Right renal pelvis (tissue), 4 donors: ENCODE measurements at regions not wholly inside any gene's neighbourhood (a gene's known extent, or its start where the extent isn't known, plus 50 kb on each side); places are given as distances from the start of the nearest gene placed in this dataset.

ENCODE experiments used
- DNase-seq, 4 donors: peaks; one replicate each; pipeline ENCODE4 v3.0.0-alpha.2; 2013; ENCODE audit warnings: low read depth in 4 of 4, low spot score in 3 of 4, missing footprints in 1 of 4

DNA sequence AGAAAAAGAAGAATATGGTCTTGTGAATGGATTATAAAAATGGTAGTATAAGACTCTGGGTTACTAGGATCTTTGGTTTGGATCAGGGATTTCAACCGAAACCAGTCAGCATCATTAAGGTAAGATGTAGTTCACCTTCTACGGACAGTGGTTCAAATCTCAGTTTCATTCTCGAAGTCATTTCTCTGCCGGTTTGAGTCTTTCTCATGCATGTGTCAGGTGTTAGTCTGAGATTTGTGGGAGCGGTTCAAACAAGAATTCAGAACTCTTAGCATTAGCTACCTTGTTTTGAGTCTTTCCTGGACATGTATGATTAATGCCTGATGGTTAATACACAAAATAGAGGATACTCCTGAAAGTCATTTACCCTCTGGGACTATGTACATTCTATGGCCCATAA lies 735.9 kb upstream of the NUDT12 start:
- DNase-seq, result no peak

GRCh38 chr5:104297076-104297475 lies 734.5 kb upstream of the NUDT12 start:
- no peak for DNase-seq

- no peak for DNase-seq
Measured at GRCh38 chr5:104295991-104296390, 733.4 kb upstream of the NUDT12 start.

- peak in 1 of 4 donors; percentile 12 for DNase-seq
Measured at GRCh38 chr5:104283136-104283535, 720.5 kb upstream of the NUDT12 start.

DNA sequence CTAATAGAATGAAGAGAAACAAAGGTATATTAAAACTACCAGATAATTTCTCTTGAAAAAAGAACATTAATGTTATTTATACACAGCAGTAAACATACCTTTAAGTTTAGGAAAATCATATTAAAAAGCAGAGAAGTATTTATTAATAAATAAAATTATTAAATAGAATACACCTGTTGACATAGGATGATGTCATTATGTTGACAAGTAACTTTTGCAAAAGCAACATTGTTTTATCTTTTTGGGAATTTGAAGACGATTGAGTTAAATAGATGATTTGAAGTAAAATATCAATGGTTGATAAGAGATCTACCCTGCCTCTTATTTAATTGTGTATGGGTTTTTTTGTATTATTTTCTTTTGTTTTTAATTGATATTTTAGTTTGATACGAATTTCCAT lies 711.1 kb upstream of the NUDT12 start:
- no peak for DNase-seq

GRCh38 chr5:104267320-104268015 lies 704.9 kb upstream of the NUDT12 start:
- no peak for DNase-seq

GRCh38 chr5:104266161-104266560 lies 703.6 kb upstream of the NUDT12 start:
- no peak for DNase-seq

DNA sequence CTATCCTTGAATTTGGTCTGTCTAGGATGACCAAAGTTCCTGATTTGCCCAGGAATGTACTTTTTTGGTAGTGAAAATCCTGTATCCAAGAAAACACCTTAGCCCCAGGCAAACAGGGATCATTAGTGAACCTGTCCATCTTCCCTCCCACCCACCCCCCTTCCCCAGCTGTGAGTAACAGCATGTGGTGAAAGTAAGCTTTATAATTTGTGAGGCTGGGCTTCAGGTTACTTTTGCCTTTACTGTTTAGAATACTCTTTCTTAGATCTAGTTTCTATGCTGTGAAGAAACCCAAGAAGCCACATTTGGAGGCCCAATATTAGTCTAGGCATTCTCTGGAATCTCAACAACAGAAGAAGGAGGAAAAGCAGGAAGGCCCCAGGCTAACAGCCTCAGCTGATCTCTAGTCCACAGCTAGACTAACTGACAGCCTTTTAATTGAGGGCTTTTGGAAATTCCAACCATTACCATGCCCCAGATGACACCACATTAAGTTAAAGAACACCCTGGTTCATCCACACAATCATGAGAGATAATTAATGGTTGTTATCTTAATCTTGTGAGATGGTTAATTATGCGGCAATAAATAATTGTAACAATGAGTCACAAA lies 703.0 kb upstream of the NUDT12 start:
- DNase-seq, result peak in 1 of 4 donors; percentile 10

DNA sequence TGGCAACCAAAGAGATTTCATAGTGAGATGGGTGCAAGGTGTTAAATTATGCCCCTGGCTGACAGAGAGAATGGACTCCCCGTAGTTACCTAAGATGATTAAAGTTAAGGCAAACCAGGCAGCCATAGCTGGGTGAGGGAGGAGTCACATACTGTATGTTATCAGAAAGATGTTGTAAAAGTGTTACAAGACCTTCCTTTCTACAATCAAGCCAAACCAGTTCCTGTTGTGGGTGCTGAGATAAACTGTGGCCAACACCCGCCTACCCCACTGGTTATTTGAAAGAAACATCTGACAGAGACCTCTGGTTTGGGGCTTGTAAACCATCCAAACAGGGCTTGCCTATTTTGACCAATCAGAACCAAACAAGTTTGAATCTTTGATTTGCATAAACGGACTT lies 684.7 kb upstream of the NUDT12 start:
- no peak for DNase-seq

DNA sequence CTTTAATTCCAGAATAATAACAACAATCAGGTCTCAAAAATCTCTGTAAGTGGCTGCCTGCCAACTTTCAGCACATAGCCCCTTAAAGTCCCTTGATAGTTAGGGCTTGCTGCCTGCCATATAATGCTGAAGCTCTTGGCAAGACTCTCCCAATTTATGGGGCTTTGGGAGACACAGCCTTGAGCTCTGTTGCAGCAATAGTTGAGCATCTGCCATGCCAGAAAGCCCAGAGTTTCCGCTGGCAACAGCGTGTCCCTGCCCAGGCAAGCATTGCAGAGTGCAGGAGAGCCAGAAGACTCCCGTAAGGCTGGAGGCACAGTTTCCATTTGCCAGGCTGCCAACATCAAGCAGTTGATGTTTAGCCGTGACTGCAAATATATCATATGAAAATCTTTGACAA lies 678.5 kb upstream of the NUDT12 start:
- DNase-seq, result no peak

DNA sequence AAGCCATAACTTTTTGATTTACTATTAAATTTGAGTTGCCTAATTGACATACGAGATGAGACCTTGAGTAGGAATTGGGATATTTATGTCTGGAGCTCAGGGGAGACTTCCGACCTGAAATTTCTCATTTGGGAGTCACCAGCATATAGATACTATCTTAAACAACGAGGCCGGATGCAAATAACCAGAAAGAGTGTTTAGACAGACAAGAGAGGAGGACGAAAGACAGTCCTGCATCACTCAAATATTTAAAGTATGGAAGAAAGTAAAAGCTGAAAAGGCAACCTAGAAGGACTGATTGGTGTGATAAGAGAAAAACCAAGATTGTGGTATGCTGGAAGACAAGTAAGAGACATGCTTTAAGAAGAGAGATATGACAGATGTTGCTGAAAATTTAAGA lies 675.0 kb upstream of the NUDT12 start:
- no peak for DNase-seq

DNA sequence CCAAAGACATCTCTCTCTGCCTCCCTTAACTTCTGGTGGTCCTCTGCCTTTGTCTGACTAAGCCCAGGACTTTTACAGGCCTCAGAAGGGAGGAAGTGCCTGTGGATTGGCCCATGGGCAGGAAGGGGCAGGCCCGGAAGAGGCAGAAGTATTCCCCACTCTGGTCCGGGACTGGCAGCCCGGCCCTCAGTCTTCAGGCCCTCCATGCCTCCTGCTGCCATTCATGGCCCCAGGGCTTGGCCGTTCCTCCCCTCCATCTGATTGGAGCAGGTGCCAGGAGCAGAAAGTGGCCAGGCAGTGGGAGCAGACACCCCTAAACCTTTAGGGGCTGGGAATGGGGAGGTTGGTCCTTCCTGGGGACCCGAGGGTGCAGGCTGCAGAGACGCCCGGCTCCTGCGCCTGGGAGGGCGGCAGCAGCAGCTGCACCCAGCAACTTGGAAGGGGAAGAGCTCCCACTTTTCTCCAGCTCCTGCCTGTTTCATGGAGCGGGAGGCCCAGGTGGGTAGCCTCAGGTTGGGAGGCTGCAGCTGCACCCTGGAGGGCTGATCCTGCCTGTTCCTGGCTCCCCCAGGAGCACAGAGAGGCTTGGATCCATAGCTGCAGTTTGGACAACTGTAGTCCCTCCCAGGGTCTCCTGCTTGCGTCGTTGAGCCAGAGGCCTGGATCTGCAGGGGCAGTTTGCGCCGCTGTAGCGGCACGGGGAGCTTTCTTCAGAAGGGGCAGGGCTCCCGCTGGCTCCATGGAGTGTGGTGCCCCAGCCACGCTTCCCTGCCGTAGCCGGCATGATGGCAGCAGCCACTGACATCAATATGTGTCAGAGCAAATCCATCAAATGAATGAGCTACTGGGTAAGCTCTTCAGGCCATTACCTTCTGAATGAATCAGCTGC lies 661.5 kb upstream of the NUDT12 start:
- no peak for DNase-seq

DNA sequence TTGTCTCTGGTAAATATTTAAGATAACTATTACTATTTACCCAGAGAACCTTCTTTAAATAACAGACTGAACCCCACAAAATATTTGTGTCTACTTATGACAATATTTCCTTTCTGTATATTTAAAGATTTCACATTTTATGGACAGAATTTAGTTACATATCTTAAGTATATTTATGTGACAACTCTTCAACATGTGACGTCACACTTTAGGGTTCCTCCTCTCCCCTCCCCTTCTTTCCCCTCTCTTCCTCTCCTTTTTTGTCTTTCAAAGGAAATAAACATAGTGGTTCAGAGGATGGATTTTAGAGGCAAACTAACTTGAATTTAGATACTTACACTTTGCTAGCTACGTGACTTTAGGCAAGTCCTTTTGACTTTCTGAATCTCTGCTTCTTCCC lies 655.6 kb upstream of the NUDT12 start:
- DNase-seq, result no peak

- DNase-seq, result no peak
Measured at GRCh38 chr5:104213216-104213615, 650.6 kb upstream of the NUDT12 start.

GRCh38 chr5:104199771-104200170 lies 637.2 kb upstream of the NUDT12 start:
- no peak for DNase-seq

- no peak for DNase-seq
Measured at GRCh38 chr5:104198156-104198555, 635.6 kb upstream of the NUDT12 start.

- DNase-seq, result no peak
Measured at GRCh38 chr5:104189909-104190308, 627.3 kb upstream of the NUDT12 start.

DNA sequence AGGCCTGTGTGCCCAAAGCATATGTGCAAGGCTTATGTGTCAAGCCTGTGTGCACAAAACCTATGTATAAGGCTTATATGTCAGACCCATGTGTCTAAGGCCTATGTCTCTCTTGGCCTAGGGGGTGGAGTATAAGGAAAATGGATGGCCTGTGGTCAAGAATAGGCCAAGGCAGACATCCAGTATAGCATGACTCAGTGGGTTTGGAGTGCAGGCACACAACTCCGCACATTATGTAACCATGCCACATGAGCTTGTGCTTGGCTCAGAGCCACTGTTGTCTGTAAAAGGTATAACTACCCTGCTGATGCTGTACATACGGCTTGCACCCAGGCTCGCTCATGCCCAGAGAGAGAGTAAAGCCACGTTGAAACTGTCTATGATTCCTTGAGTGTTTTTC lies 626.4 kb upstream of the NUDT12 start:
- DNase-seq, result no peak

DNA sequence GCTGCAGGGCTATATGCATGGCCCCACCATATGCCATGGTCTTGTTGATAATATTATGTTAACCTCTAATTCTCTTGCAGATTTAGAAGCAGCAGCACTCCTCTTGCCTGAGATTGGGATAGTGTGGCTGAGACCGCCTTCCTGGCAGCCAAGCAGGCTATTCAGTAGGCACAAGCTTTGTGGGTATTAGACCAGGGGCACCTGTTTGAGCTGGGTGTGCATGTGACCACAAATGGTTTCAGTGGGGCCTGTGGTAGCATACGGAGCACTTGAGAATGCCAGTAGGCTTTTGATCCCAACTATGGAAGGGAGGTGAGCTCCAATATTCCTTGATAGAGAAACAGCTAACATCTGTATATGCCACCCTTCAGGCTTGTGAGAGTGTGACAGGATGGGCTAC lies 625.1 kb upstream of the NUDT12 start:
- DNase-seq, result no peak

- DNase-seq, result no peak
Measured at GRCh38 chr5:104186510-104186909, 623.9 kb upstream of the NUDT12 start.

DNA sequence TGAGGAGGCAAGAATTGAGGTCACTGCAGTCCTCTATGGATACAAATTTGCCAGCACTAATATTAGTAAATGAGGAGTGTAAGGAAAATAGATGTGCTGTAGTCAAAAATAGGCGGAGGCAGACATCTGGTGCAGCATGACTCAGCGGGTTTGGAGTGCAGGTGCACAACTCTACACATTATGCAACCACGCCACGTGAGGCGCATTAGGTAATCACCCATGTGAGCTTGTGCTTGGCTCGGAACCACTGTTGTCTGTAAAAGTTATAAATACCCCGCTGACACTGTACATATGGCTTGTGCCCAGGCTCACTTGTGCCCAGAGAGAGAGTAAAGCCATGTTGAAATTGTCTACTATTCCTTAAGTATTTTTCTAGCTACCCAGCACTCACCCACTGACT lies 623.5 kb upstream of the NUDT12 start:
- DNase-seq, result no peak

DNA sequence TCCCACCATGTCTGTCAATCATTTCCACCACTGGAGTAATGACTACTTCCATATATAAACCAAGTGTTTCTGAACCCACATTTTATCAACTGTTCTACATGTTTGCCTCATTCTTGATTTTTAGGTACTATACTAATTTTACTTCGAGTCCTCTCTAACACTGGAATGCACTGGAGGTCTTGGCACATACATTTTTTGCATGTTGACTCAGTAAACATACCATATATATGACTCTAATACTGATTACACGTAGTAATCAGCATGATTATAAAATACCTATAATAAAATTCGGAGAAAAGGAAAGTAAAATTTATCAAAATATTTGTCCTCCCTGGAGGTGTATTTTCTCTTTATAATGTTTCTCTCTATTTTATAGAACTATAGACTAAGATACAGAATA lies 621.7 kb upstream of the NUDT12 start:
- no peak for DNase-seq
